H7 (cell line): ENCODE measurements at regions not wholly inside any gene's neighbourhood (a gene's known extent, or its start where the extent isn't known, plus 50 kb on each side); places are given as distances from the start of the nearest gene placed in this dataset.
"Not testable (repeated sequence)": the region's sequence is repeated elsewhere in the genome, so short reads cannot be mapped to it uniquely, and the experiment has no call there.

Experiments used
- DNase-seq: peaks from one replicate; pipeline ENCODE4 v3.0.0; 2012
- H3K27me3 ChIP-seq: 2 replicates; pipeline ENCODE4 v1.6.0; 2011; ENCODE audit warnings: mild to moderate bottlenecking, low read length; ENCODE audit not compliant: control insufficient read depth, insufficient read depth
- H3K36me3 ChIP-seq: replicated peaks from 2 replicates; pipeline ENCODE4 v1.5.1; 2011; ENCODE audit warnings: low read length; ENCODE audit not compliant: control insufficient read depth, insufficient read depth
- H3K4me3 ChIP-seq: 2 replicates; pipeline ENCODE4 v1.5.1; 2011; ENCODE audit warnings: low read depth, mild to moderate bottlenecking, control low read depth, low read length, moderate library complexity; ENCODE audit not compliant: insufficient read depth

- no peak for DNase-seq
- Histone ChIP-seq H3K36me3 (no peaks in the 10 kb centered on the region), H3K4me3 (no peak overlapping the region), H3K27me3 (no peaks in the 10 kb centered on the region)
These were observed 113.5 kb upstream of the PABPC3 start for GRCh38 chr13:24982333-24982999.

DNA sequence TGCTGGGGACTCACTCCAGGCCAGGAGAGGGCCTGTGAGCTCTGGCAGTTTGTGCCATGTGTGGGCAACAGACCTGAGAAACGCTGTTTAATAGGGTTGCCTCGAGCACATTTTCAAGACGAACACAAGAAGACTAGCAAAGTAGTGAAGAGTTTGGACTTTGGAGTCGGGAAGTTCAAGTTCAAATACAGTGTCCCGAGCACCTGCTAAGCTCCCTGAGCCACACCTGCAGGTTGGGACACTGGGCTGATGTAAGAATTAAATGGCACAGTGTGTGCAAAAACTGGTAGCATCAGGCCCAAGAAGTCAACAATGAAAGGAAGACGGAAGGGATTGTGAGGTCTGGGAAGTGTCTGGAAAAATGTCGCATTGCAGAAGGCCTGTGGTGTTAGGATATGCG, 112.8 kb upstream of the PABPC3 start:
- Histone ChIP-seq H3K36me3 (no peaks in the 10 kb centered on the region), H3K27me3 (no peaks in the 10 kb centered on the region), H3K4me3 (no peak overlapping the region)
- DNase-seq: no peak

DNA sequence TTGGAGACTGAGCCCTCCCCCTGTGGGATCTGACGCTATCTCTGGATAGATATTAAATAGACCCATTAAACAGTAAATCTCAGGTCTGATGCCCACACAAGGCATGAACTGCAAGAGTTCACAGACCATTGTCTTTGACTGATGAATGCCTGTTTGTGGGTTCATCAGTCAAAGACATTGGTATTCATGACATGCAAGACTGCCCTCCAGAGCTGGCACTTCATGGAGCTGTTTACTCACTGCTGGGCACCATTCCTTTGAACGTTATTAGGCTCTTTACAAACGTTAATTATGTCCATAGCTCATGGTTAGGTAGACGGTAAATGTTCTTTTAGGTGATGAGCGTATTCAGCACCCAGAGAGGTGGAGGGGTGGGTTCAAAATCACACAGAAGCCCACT, 111.8 kb upstream of the PABPC3 start:
- DNase-seq: no peak
- H3K27me3 ChIP-seq: no peaks in the 10 kb centered on the region
- H3K36me3 ChIP-seq: no peaks in the 10 kb centered on the region
- H3K4me3 ChIP-seq: no peak overlapping the region

- peak; percentile 56 for DNase-seq
- H3K36me3 ChIP-seq: no peaks in the 10 kb centered on the region
These were observed 110.8 kb upstream of the PABPC3 start for GRCh38 chr13:24985107-24985506.

GRCh38 chr13:24985896-24986295, 110.0 kb upstream of the PABPC3 start:
- H3K4me3 ChIP-seq: no peak overlapping the region
- DNase-seq: no peak
- H3K27me3 ChIP-seq: no peaks in the 10 kb centered on the region
- H3K36me3 ChIP-seq: no peaks in the 10 kb centered on the region

More at GRCh38 chr13:24985107-24985506, 110.8 kb upstream of the PABPC3 start:
- H3K27me3 ChIP-seq: no peaks in the 10 kb centered on the region
- H3K4me3 ChIP-seq: no peak overlapping the region

GRCh38 chr13:24986826-24987225, 109.1 kb upstream of the PABPC3 start:
- Histone ChIP-seq H3K4me3 (no peak overlapping the region), H3K27me3 (no peaks in the 10 kb centered on the region), H3K36me3 (no peaks in the 10 kb centered on the region)
- no peak for DNase-seq

- not testable (repeated sequence) for DNase-seq, H3K4me3 ChIP-seq, H3K36me3 ChIP-seq, H3K27me3 ChIP-seq
These were observed 106.0 kb upstream of the PABPC3 start for GRCh38 chr13:24989959-24990358.

GRCh38 chr13:24992946-24993345, 103.0 kb upstream of the PABPC3 start:
- not testable (repeated sequence) for H3K27me3 ChIP-seq, H3K4me3 ChIP-seq, DNase-seq, H3K36me3 ChIP-seq

GRCh38 chr13:24995225-24995804, 100.6 kb upstream of the PABPC3 start:
- Histone ChIP-seq H3K27me3 (no peaks in the 10 kb centered on the region), H3K36me3 (no peaks in the 10 kb centered on the region)
- DNase-seq: peak; percentile 82

DNA sequence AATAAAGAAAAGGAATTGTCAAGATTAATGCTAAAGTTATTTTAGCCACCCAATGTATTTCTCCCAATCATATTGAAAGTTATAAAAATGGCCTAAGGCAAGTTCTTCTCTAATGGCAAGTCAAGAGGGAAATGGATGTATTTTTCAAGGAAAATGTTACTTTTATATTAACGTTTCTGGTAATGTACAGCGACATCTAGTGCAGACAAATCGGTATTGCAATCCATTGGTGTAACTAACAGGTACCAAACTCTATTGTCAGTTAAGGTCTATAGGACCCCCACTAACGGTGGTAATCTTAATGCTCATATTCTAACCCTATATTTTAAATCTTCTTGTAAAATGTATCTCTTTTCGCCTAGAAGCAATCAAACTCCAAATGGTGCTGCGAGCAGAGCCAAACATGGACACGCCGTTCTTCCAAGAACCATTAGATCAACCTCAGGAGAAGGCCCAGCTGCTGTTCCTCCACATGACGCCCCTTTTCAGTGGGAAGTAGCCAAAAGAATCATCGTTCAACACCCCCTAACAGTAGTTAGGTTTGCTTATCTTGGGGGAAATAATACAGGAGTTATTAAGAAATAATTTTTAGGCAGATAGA, 98.5 kb upstream of the PABPC3 start:
- Histone ChIP-seq H3K4me3 (no peak overlapping the region), H3K27me3 (no peaks in the 10 kb centered on the region), H3K36me3 (no peaks in the 10 kb centered on the region)
- DNase-seq: peak; percentile 47

More at GRCh38 chr13:24995225-24995804, 100.6 kb upstream of the PABPC3 start:
- no peak overlapping the region for H3K4me3 ChIP-seq

GRCh38 chr13:24998433-24998832, 97.5 kb upstream of the PABPC3 start:
- Histone ChIP-seq H3K27me3 (no peaks in the 10 kb centered on the region), H3K36me3 (no peaks in the 10 kb centered on the region), H3K4me3 (no peak overlapping the region)
- no peak for DNase-seq

GRCh38 chr13:25001476-25002206, 94.3 kb upstream of the PABPC3 start:
- no peak for DNase-seq
- Histone ChIP-seq H3K4me3 (no peak overlapping the region), H3K36me3 (no peaks in the 10 kb centered on the region), H3K27me3 (no peaks in the 10 kb centered on the region)

DNA sequence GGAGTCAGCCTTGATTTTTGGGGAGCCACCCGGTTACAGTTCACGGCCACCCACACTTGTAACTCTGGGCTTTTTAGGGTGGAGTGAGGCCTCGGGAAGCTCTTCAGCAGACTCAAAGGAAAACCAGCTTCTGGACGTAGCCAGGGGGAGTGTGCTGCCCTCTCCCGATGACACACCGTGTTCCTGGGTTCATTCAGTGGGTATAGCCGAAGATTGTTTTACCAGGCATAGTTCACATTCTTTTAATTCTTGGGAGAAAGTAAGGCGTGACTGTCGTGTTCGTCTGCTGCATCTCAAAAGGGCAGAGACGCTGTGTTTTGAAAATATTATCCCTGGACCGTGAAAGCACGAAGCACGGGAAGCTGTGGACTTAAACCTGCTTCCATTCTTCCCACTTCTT, 93.6 kb upstream of the PABPC3 start:
- H3K4me3 ChIP-seq, DNase-seq, H3K27me3 ChIP-seq, H3K36me3 ChIP-seq: not testable (repeated sequence)

- not testable (repeated sequence) for H3K27me3 ChIP-seq, DNase-seq, H3K36me3 ChIP-seq, H3K4me3 ChIP-seq
These were observed 91.4 kb upstream of the PABPC3 start for GRCh38 chr13:25004489-25004888.

- H3K4me3 ChIP-seq, H3K36me3 ChIP-seq, H3K27me3 ChIP-seq, DNase-seq: not testable (repeated sequence)
These were observed 90.9 kb upstream of the PABPC3 start for GRCh38 chr13:25005050-25005497.
